ENCODE measurements at regions not wholly inside any gene's neighbourhood (a gene's known extent, or its start where the extent isn't known, plus 50 kb on each side); places are given as distances from the start of the nearest gene placed in this dataset.

DNA sequence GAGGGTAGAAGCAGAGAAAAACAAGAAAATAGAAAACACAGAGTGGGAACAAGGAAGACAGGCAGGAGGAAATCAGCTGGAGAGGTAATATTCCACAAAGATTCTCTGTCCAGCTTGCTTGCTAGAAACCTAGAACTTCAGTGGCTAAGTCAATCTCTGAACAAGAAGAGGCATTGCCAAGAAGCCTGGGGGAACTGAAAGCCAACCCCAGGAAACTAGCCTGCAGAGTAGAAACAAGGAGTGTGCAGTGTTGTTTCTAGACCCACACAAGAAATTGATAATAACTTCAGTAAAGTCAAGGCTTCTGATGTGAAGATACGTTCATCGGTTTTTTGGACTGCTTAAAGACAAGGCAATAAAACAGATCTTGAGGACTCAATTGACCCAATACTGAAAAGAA, 234.5 kb upstream of the MAP3K1 start:
- H3K4me3 ChIP-seq = no peak overlapping the region
- H3K27me3 ChIP-seq = no peaks in the 10 kb centered on the region
- no peaks in the 10 kb centered on the region for H3K4me1 ChIP-seq
- intact Hi-C loops (cut with DNase I; ENCODE audit: low total_unique reads) = no loop called here
- no peaks in the 10 kb centered on the region for H3K36me3 ChIP-seq
- no peak overlapping the region for H3K27ac ChIP-seq
- no peak for TF ChIP-seq POLR2A (IDR thresholded peaks at IDR 0.05)
- TF ChIP-seq, protein P1, sequence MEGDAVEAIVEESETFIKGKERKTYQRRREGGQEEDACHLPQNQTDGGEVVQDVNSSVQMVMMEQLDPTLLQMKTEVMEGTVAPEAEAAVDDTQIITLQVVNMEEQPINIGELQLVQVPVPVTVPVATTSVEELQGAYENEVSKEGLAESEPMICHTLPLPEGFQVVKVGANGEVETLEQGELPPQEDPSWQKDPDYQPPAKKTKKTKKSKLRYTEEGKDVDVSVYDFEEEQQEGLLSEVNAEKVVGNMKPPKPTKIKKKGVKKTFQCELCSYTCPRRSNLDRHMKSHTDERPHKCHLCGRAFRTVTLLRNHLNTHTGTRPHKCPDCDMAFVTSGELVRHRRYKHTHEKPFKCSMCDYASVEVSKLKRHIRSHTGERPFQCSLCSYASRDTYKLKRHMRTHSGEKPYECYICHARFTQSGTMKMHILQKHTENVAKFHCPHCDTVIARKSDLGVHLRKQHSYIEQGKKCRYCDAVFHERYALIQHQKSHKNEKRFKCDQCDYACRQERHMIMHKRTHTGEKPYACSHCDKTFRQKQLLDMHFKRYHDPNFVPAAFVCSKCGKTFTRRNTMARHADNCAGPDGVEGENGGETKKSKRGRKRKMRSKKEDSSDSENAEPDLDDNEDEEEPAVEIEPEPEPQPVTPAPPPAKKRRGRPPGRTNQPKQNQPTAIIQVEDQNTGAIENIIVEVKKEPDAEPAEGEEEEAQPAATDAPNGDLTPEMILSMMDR (IDR thresholded peaks at IDR 0.05) = no peak
- no peaks in the 10 kb centered on the region for H3K9me3 ChIP-seq
- no peak for DNase-seq

DNA sequence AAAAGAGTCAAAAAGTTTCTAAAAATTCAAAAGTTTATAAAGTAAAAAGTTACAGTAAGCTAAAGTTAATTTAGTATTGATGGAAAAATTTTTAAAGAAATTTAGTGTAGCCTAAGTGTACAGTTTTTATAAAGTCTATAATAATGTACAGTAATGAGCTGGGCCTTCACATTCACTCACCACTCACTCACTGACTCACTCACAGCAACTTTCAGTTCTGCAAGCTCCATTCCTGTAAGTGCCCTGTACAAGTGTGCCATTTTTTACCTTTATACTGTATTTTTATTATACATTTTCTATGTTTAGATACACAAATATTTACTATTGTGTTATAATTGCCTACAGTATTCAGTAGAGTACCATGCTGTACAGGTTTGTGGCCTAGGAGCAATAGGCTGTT, 239.5 kb upstream of the MAP3K1 start:
- DNase-seq = no peak
- intact Hi-C loops (cut with DNase I; ENCODE audit: low total_unique reads) = no loop called here
- TF ChIP-seq, protein P1 (IDR thresholded peaks at IDR 0.05) = no peak
- no peak for TF ChIP-seq POLR2A (IDR thresholded peaks at IDR 0.05)

DNA sequence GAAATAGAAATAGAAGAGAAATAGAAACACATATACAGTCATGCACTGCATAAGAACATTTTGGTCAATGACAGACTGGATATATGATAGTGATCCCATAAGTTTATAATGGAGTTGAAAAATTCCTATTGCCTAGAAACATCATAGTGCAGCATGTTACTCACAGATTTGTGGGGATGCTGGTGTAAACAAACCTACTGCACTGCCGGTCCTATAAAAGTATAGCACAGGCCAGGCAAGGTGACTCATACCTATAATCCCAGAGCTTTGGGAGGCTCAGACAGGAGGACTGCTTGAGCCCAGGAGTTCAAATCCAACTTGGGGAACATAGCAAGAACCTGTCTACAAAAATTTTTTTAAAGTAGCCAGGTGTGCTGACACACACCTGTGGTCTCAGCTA, 240.6 kb upstream of the MAP3K1 start:
- TF ChIP-seq POLR2A (IDR thresholded peaks at IDR 0.05) = no peak
- TF ChIP-seq, protein P1 (IDR thresholded peaks at IDR 0.05) = no peak
- no peaks in the 10 kb centered on the region for H3K9me3 ChIP-seq
- no peaks in the 10 kb centered on the region for H3K27me3 ChIP-seq
- H3K27ac ChIP-seq = no peak overlapping the region
- intact Hi-C loops (cut with DNase I; ENCODE audit: low total_unique reads) = no loop called here
- no peaks in the 10 kb centered on the region for H3K4me1 ChIP-seq
- H3K36me3 ChIP-seq = no peaks in the 10 kb centered on the region
- no peak for DNase-seq
- no peak overlapping the region for H3K4me3 ChIP-seq

More for the DNA sequence above, 239.5 kb upstream of the MAP3K1 start:
- Histone ChIP-seq H3K27me3 (no peaks in the 10 kb centered on the region), H3K9me3 (no peaks in the 10 kb centered on the region), H3K36me3 (no peaks in the 10 kb centered on the region), H3K4me3 (no peak overlapping the region), H3K27ac (no peak overlapping the region), H3K4me1 (no peaks in the 10 kb centered on the region)

DNA sequence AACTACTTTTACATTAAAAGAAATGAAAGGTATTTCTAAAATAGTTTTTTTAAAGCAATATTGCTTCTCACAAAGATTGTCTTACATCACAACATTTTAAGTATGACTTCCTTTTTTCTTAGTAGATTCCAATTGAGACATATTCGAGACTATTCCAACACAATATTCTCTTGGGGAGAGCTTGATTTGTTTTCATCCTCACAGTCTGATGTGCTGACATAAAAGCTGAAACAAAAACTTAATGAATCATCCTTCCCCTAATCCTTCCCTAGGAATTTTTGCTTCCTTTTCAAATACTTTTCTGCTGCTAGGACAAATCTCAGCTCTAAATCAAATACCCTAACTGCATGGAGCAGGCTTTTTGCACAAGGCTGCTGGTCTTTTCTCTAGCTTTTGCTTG, 245.8 kb upstream of the MAP3K1 start:
- Histone ChIP-seq H3K27ac (no peak overlapping the region), H3K4me1 (no peaks in the 10 kb centered on the region), H3K36me3 (no peaks in the 10 kb centered on the region), H3K27me3 (no peaks in the 10 kb centered on the region), H3K4me3 (no peak overlapping the region), H3K9me3 (no peaks in the 10 kb centered on the region)
- no peak for DNase-seq
- intact Hi-C loops (cut with DNase I; ENCODE audit: low total_unique reads) = no loop called here
- TF ChIP-seq, protein P1 (IDR thresholded peaks at IDR 0.05) = no peak
- no peak for TF ChIP-seq POLR2A (IDR thresholded peaks at IDR 0.05)

DNA sequence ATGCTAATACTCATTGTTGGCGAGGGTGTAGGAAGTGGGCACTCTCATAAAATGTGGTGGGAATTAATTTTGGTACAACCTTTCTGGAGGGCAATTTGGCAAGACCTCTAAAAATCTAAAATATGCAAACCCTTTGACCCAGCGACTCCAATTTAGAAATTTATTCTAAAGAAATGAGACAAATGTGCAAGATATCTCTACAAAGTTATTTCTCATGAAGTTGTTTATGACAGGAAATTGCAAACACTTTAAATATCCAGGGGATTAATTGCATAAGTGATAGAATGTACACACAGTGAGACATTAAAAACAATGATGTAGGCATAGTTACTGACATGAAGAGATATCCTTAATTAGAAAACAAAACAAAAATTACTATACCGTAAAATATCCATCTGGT, 246.3 kb upstream of the MAP3K1 start:
- no peak for TF ChIP-seq POLR2A (IDR thresholded peaks at IDR 0.05)
- TF ChIP-seq, protein P1 (IDR thresholded peaks at IDR 0.05) = no peak
- no peak for DNase-seq
- Histone ChIP-seq H3K36me3 (no peaks in the 10 kb centered on the region), H3K9me3 (no peaks in the 10 kb centered on the region), H3K27ac (no peak overlapping the region), H3K4me1 (no peaks in the 10 kb centered on the region), H3K27me3 (no peaks in the 10 kb centered on the region), H3K4me3 (no peak overlapping the region)
- intact Hi-C loops (cut with DNase I; ENCODE audit: low total_unique reads) = no loop called here

Measured in uterus (tissue), 3 donors.